ENCODE measurements at regions not wholly inside any gene's neighbourhood (a gene's known extent, or its start where the extent isn't known, plus 50 kb on each side); places are given as distances from the start of the nearest gene placed in this dataset.
"Not testable (repeated sequence)": the region's sequence is repeated elsewhere in the genome, so short reads cannot be mapped to it uniquely, and the experiment has no call there.

- Histone ChIP-seq H3K36me3 (ENCODE audit: insufficient read depth, low read length) (no peaks in the 10 kb centered on the region), H3K9me3 (ENCODE audit: low read length) (no peaks in the 10 kb centered on the region), H3K27me3 (ENCODE audit: insufficient read depth, low read length) (no peaks in the 10 kb centered on the region), H3K4me1 (ENCODE audit: insufficient read depth, low read length) (peaks cover 9% of the 10 kb centered on the region), H2AFZ (ENCODE audit: low read depth, low read length) (no peak overlapping the region), H3K4me3 (ENCODE audit: low read length) (no peak overlapping the region)
These were observed 129.4 kb downstream of the INHBA start for GRCh38 chr7:41573443-41573842.

DNA sequence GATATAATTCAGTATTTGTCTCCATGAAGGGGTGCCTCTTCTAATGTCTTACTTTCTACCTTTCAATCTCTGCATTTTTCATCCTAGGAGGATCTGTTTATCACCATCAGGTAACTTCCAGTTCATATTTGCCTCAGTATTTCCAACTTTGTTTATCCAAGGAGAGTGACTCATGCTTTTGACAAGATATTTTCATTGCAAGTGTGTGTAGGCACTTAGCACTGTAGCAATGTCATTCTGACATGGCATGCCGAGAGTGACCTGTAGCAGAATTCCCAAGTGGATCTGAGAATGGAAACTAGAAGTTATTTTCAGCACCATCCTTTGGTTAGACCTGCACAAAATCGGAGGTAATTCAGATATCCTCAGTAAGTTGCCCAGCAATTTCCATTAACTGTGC is 129.9 kb downstream of the INHBA start:
- H3K4me1 ChIP-seq (ENCODE audit: insufficient read depth, low read length), result peaks cover 9% of the 10 kb centered on the region
- H3K4me3 ChIP-seq (ENCODE audit: low read length), result no peak overlapping the region
- no peaks in the 10 kb centered on the region for H3K27me3 ChIP-seq (ENCODE audit: insufficient read depth, low read length)
- H3K9me3 ChIP-seq (ENCODE audit: low read length), result no peaks in the 10 kb centered on the region
- no peaks in the 10 kb centered on the region for H3K36me3 ChIP-seq (ENCODE audit: insufficient read depth, low read length)
- no peak overlapping the region for H2AFZ ChIP-seq (ENCODE audit: low read depth, low read length)

DNA sequence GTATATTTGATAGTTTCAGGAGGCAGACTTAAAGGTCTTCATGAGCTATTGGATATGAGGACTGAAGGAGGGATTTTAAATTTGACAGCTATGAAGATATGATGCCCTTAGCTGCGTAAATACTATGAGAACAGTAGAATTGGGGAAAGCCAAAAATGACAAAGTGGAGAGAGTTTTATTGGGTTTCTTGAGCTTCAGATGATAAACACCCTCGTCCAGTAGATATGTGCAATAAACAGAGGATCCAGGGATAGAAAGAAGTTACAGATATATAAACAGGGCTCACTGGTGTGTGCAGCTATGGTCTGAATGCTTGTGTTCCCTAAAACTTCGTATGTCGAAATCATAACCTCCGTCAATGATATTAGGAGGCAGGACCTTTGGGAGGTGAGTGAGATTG is 131.3 kb downstream of the INHBA start:
- H3K4me1 ChIP-seq (ENCODE audit: insufficient read depth, low read length), result peaks cover 9% of the 10 kb centered on the region
- no peaks in the 10 kb centered on the region for H3K27me3 ChIP-seq (ENCODE audit: insufficient read depth, low read length)
- H3K36me3 ChIP-seq (ENCODE audit: insufficient read depth, low read length), result no peaks in the 10 kb centered on the region
- no peak overlapping the region for H2AFZ ChIP-seq (ENCODE audit: low read depth, low read length)
- H3K4me3 ChIP-seq (ENCODE audit: low read length), result no peak overlapping the region
- H3K9me3 ChIP-seq (ENCODE audit: low read length), result no peaks in the 10 kb centered on the region

DNA sequence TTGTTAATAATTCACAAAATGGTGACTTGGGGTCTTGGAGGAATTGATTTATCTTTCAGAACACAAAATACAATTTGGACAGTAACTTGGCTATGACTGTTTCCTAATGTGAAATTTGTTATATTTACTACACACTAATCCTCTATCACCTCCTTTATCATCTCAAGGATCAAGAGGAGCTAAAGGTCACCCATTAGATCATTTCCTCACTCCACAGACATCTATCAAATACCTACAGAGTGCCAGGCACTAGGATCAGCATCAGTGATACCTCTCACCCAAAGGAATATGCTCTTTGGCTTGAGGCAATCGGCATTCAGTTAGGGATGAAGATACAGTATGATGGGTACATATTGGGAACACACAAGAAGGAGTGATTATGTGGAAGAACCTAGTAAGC is 132.1 kb downstream of the INHBA start:
- Histone ChIP-seq H2AFZ (ENCODE audit: low read depth, low read length) (no peak overlapping the region), H3K4me3 (ENCODE audit: low read length) (no peak overlapping the region), H3K4me1 (ENCODE audit: insufficient read depth, low read length) (peaks cover 9% of the 10 kb centered on the region), H3K36me3 (ENCODE audit: insufficient read depth, low read length) (no peaks in the 10 kb centered on the region), H3K27me3 (ENCODE audit: insufficient read depth, low read length) (no peaks in the 10 kb centered on the region), H3K9me3 (ENCODE audit: low read length) (no peaks in the 10 kb centered on the region)

- Histone ChIP-seq H3K27me3 (ENCODE audit: insufficient read depth, low read length) (no peaks in the 10 kb centered on the region), H3K4me3 (ENCODE audit: low read length) (no peak overlapping the region), H3K4me1 (ENCODE audit: insufficient read depth, low read length) (peaks cover 9% of the 10 kb centered on the region)
These were observed 134.8 kb downstream of the INHBA start for GRCh38 chr7:41568135-41568534.

DNA sequence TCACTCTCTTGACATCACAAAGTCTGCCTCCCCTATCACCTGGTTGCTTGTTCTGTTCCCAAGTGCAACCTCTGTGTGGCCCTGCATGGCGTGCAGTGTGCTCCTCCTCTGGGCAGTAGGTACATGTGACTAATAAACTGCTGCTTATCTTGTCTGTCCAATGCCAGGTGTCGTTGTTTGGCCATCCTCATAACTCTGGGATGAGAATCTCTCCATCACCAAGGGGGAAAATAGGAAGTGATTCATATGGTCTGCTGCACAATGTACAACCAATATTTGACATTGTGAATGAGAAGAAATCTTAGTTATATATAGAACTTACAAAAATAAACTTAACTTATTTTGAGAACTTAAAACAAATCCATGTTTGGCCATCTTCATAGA is 135.2 kb downstream of the INHBA start:
- Histone ChIP-seq H3K4me1 (ENCODE audit: insufficient read depth, low read length) (peaks cover 9% of the 10 kb centered on the region), H3K36me3 (ENCODE audit: insufficient read depth, low read length) (no peaks in the 10 kb centered on the region), H2AFZ (ENCODE audit: low read depth, low read length) (no peak overlapping the region), H3K9me3 (ENCODE audit: low read length) (no peaks in the 10 kb centered on the region), H3K27me3 (ENCODE audit: insufficient read depth, low read length) (no peaks in the 10 kb centered on the region), H3K4me3 (ENCODE audit: low read length) (no peak overlapping the region)

More at GRCh38 chr7:41568135-41568534, 134.8 kb downstream of the INHBA start:
- H3K36me3 ChIP-seq (ENCODE audit: insufficient read depth, low read length), result no peaks in the 10 kb centered on the region
- no peak overlapping the region for H2AFZ ChIP-seq (ENCODE audit: low read depth, low read length)
- H3K9me3 ChIP-seq (ENCODE audit: low read length), result no peaks in the 10 kb centered on the region

GRCh38 chr7:41567031-41567730 is 135.7 kb downstream of the INHBA start:
- no peak overlapping the region for H2AFZ ChIP-seq (ENCODE audit: low read depth, low read length)
- H3K27me3 ChIP-seq (ENCODE audit: insufficient read depth, low read length), result no peaks in the 10 kb centered on the region
- H3K9me3 ChIP-seq (ENCODE audit: low read length), result no peaks in the 10 kb centered on the region
- H3K4me1 ChIP-seq (ENCODE audit: insufficient read depth, low read length), result peaks cover 9% of the 10 kb centered on the region
- no peak overlapping the region for H3K4me3 ChIP-seq (ENCODE audit: low read length)
- no peaks in the 10 kb centered on the region for H3K36me3 ChIP-seq (ENCODE audit: insufficient read depth, low read length)

DNA sequence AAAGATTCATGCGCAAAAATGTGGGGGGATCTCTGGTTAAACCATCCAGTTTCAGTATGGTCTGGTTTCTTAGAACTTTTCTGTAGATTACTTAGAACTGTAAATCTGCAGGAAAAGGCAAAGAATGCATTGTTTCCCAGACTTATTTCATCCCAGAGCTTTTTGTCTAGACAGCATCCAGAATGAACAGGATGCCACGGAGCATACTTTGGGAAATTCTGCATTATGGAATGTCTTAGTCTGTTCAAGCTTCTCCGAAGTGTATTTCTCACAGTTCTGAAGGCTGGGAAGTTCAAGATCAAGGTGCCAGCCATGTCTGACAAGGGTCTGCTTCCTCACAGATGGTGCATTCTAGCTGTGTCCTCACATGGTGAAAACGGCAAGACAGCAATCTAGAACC is 136.3 kb downstream of the INHBA start:
- H3K4me3 ChIP-seq (ENCODE audit: low read length), result no peak overlapping the region
- no peaks in the 10 kb centered on the region for H3K27me3 ChIP-seq (ENCODE audit: insufficient read depth, low read length)
- no peaks in the 10 kb centered on the region for H3K9me3 ChIP-seq (ENCODE audit: low read length)
- no peak overlapping the region for H2AFZ ChIP-seq (ENCODE audit: low read depth, low read length)
- no peaks in the 10 kb centered on the region for H3K36me3 ChIP-seq (ENCODE audit: insufficient read depth, low read length)
- H3K4me1 ChIP-seq (ENCODE audit: insufficient read depth, low read length), result peaks cover 9% of the 10 kb centered on the region

DNA sequence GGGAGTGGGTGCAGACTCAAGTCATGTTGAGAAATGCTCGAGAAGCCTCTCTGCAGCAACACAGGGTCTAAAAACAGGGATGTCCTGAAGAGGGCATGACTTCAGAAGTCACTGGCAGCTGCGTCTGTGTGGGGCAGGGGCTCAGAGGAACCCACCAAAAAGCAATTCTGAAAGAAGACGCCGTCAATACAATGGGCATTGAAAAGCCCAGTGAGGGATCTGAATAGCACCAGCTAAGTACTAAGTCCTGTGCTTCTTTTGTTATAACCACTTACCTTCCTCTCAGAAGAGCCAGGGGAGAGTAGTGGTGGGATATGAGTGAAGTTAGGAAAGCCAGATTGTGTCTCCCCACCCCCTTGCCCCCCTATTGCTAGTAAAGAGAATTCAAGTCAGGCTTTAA is 137.2 kb downstream of the INHBA start:
- Histone ChIP-seq H2AFZ (ENCODE audit: low read depth, low read length) (no peak overlapping the region), H3K9me3 (ENCODE audit: low read length) (no peaks in the 10 kb centered on the region), H3K4me3 (ENCODE audit: low read length) (no peak overlapping the region)

DNA sequence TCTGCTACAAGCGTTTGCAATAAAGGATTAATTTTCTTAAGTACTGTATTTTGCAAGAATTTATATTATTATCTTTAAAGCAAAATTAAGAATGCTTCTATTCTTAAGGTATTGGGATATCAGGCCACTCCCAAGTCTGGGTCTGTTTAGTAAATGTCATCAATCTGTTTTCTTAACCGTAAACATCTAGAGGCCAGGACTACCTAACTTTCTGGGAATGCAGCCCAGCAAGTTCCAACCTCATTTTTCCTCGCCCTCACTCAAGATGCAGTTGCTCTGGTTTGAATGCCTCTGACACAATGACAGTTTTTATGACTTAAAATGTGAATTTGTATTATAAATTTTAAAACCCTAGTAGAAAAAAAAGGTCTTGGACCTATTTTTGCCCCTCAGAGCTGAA is 143.5 kb downstream of the INHBA start:
- Histone ChIP-seq H2AFZ (ENCODE audit: low read depth, low read length) (no peak overlapping the region), H3K9me3 (ENCODE audit: low read length) (no peaks in the 10 kb centered on the region), H3K36me3 (ENCODE audit: insufficient read depth, low read length) (no peaks in the 10 kb centered on the region), H3K27me3 (ENCODE audit: insufficient read depth, low read length) (no peaks in the 10 kb centered on the region), H3K4me1 (ENCODE audit: insufficient read depth, low read length) (no peaks in the 10 kb centered on the region), H3K4me3 (ENCODE audit: low read length) (no peak overlapping the region)

More for the DNA sequence above, 137.2 kb downstream of the INHBA start:
- H3K36me3 ChIP-seq (ENCODE audit: insufficient read depth, low read length), result no peaks in the 10 kb centered on the region
- H3K4me1 ChIP-seq (ENCODE audit: insufficient read depth, low read length), result peaks cover 9% of the 10 kb centered on the region
- H3K27me3 ChIP-seq (ENCODE audit: insufficient read depth, low read length), result no peaks in the 10 kb centered on the region

DNA sequence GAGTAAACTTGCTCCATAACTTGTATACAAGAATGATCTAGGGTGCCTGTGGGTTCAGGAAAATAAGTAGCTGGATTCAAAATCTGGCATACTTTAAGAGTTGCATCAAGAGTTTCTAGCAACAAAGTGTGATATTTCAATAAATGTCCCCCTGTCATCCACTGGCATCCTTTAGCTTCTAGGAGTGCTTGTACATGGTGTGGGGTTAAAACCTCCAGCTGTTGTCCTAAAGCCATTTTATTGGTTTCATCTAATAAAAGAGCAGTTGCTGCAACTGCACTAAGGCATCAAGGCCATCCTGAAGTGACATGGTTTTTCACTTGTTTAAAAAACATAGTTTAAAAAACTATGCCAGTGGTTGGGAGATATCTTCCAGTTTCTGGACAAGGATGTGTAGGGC is 148.4 kb downstream of the INHBA start:
- Histone ChIP-seq H3K9me3 (ENCODE audit: low read length) (no peaks in the 10 kb centered on the region), H3K4me1 (ENCODE audit: insufficient read depth, low read length) (no peaks in the 10 kb centered on the region), H2AFZ (ENCODE audit: low read depth, low read length) (no peak overlapping the region), H3K4me3 (ENCODE audit: low read length) (no peak overlapping the region), H3K27me3 (ENCODE audit: insufficient read depth, low read length) (no peaks in the 10 kb centered on the region), H3K36me3 (ENCODE audit: insufficient read depth, low read length) (no peaks in the 10 kb centered on the region)

DNA sequence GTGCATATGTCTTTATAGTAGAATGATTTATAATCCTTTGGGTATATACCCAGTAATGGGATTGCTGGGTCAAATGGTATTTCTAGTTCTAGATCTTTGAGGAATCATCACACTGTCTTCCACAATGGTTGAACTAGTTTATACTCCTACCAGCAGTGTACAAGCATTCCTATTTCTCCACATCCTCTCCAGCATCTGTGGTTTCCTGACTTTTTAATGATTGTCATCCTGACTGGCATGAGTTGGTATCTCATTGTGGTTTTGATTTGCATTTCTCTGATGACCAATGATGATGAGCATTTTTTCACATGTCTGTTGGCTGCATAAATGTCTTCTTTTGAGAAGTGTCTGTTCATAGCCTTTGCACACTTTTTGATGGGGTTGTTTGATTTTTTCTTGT is 152.8 kb downstream of the INHBA start:
- H3K4me3 ChIP-seq (ENCODE audit: low read length); H2AFZ ChIP-seq (ENCODE audit: low read depth, low read length); H3K4me1 ChIP-seq (ENCODE audit: insufficient read depth, low read length); H3K36me3 ChIP-seq (ENCODE audit: insufficient read depth, low read length); H3K27me3 ChIP-seq (ENCODE audit: insufficient read depth, low read length); H3K9me3 ChIP-seq (ENCODE audit: low read length): not testable (repeated sequence)

GRCh38 chr7:41544241-41544640 is 158.6 kb downstream of the INHBA start:
- Histone ChIP-seq H3K27me3 (ENCODE audit: insufficient read depth, low read length) (no peaks in the 10 kb centered on the region), H3K9me3 (ENCODE audit: low read length) (no peaks in the 10 kb centered on the region), H2AFZ (ENCODE audit: low read depth, low read length) (no peak overlapping the region), H3K36me3 (ENCODE audit: insufficient read depth, low read length) (no peaks in the 10 kb centered on the region), H3K4me1 (ENCODE audit: insufficient read depth, low read length) (no peaks in the 10 kb centered on the region), H3K4me3 (ENCODE audit: low read length) (no peak overlapping the region)

DNA sequence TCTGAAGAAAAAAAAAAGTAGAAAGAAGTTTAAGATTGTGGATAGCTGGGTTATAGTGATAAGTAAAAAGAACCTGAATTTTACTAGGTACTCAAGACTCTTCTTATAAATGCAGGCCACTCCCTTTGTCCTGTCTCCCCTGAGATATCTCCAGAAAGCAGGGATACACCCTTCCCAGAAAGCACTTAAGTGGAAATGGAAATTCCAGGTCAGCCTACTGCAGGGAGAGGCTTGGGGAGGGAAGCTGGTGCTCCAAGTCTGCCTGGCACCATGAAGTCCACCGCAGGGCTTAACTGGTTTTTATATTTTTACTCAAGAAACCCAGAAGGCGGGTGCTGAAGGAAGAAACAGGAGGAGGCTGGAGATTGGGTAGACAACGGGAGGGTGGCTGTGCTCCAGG is 162.3 kb downstream of the INHBA start:
- no peaks in the 10 kb centered on the region for H3K36me3 ChIP-seq (ENCODE audit: insufficient read depth, low read length)
- no peaks in the 10 kb centered on the region for H3K9me3 ChIP-seq (ENCODE audit: low read length)
- no peaks in the 10 kb centered on the region for H3K4me1 ChIP-seq (ENCODE audit: insufficient read depth, low read length)
- H3K27me3 ChIP-seq (ENCODE audit: insufficient read depth, low read length), result no peaks in the 10 kb centered on the region
- no peak overlapping the region for H2AFZ ChIP-seq (ENCODE audit: low read depth, low read length)
- H3K4me3 ChIP-seq (ENCODE audit: low read length), result no peak overlapping the region

All from neuron (in vitro differentiated cells).